Stimulated activated CD4-positive, alpha-beta T cell treated with anti-CD3 and anti-CD28 coated beads, Interleukin-15, amount 100 ng/mL, for 24 hours (primary cell): ENCODE measurements at regions not wholly inside any gene's neighbourhood (a gene's known extent, or its start where the extent isn't known, plus 50 kb on each side); places are given as distances from the start of the nearest gene placed in this dataset.
"Not testable (repeated sequence)": the region's sequence is repeated elsewhere in the genome, so short reads cannot be mapped to it uniquely, and the experiment has no call there.

ENCODE experiments used
- DNase-seq: peaks from one replicate; pipeline ENCODE4 v3.0.0-alpha.2; 2020

GRCh38 chr14:48690349-48690748 lies 895.8 kb downstream of the RPS29 start:
- no peak for DNase-seq

GRCh38 chr14:48686650-48687049 lies 899.5 kb downstream of the RPS29 start:
- no peak for DNase-seq

DNA sequence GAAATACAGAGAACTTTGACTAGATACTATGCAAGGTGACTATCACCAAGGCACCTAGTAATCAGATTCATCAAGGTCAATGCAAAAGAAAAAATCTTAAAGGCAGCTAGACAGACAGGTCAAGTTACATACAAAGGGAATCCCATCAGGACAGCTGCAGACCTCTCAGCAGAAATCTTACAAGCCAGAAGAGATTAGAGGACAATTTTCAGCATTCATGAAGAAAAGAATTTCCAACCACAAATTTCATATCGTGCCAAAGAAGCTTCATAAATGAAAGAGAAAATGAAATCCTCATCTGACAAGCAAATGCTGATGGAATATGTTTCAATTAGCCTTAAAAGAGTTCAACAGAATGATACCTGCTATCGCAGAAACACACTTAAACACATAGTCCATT lies 913.7 kb downstream of the RPS29 start:
- DNase-seq = no peak

- no peak for DNase-seq
Measured at GRCh38 chr14:48670939-48671338, 915.2 kb downstream of the RPS29 start.

GRCh38 chr14:48665077-48665784 lies 920.9 kb downstream of the RPS29 start:
- no peak for DNase-seq

- DNase-seq = no peak
Measured at GRCh38 chr14:48643241-48643640, 942.9 kb downstream of the RPS29 start.

- no peak for DNase-seq
Measured at GRCh38 chr14:48628870-48629269, 953.5 kb upstream of the MDGA2 start.

DNA sequence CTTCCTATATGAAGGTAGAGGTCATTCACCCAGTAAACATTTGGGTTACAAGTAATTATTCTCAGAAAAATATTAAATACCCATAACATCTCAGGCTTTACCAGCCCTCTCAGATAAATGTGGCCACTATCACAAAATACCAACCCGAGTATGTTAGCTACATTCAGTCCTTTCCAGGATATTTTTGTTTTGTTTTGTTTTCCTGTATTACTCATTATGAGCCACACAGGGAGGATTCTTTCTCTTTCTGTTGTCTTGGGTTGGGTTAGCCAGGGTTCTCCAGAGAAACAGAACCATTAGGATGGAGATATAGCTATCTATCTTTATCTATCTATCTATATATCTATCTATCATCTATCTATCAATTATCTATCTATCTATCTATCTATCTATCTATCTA lies 947.6 kb upstream of the MDGA2 start:
- no peak for DNase-seq

- no peak for DNase-seq
Measured at GRCh38 chr14:48618057-48618456, 942.7 kb upstream of the MDGA2 start.

GRCh38 chr14:48616931-48617330 lies 941.5 kb upstream of the MDGA2 start:
- no peak for DNase-seq

DNA sequence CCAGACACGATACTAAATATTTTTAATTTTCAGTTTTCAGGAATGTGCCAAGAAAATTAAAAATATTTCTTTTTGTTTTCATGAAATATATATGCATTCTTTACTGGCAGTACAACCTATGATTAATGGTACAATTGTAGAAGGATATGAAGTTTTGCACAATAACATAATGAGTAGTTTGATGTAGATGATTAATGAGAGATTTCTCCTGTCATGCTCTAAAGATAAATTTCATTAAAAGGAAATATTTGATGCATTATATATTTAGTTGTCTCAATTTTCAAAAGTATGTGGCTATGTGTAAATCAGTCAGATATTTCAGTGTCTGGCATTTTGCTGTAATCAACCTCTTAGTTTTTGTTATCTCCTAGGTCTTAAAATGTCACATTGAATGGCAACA lies 940.2 kb upstream of the MDGA2 start:
- DNase-seq = no peak

- DNase-seq = no peak
Measured at GRCh38 chr14:48614003-48614402, 938.6 kb upstream of the MDGA2 start.

DNA sequence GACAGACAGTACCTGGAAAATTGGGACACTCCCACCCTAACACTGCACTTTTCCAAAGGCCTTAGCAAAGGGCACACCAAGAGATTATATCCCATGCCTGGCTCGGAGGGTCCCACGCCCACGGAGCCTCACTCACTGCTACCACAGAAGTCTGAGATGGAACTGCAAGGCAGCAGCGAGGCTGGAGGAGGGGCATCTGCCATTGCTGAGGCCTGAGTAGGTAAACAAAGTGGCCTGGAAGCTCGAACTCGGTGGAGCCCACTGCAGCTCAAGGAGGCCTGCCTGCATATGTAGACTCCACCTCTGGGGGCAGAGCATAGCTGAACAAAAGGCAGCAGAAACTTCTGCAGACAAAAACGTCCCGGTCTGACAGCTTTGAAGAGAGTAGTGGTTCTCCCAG lies 931.6 kb upstream of the MDGA2 start:
- not testable (repeated sequence) for DNase-seq

DNA sequence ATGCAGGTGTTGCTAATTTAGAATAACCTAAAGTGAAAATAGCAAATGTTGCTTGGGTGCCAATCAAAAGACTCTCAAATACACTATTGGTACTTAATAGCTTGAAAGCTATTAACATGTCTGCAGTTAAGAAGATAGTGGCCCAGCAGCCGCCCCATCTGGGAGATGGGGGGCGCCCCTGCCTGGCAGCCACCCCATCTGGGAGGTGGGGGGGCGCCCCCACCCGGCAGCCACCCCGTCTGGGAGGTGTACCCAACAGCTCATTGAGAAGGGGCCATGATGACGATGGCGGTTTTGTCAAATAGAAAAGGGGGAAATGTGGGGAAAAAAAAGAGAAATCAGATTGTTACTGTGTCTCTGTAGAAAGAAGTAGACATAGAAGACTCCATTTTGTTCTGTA lies 923.1 kb upstream of the MDGA2 start:
- no peak for DNase-seq

DNA sequence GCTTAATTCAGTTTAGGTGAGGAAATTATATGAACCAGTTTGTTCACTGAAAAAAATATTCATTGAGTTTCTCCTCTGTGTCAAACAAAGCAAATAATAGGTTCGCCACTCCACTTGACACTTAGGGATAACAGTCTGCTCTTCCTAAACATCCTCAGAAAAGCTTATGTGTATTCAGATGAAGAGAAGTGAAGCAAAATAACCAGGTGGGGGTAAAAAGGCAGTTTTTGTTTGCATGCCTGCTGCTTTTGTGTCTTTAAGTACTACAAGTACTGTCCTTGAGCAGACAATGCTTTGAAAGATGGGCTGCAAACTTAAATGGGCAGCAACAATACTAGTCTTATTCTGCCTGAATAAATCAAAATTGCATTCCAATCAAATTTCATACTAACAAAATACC lies 910.7 kb upstream of the MDGA2 start:
- no peak for DNase-seq

DNA sequence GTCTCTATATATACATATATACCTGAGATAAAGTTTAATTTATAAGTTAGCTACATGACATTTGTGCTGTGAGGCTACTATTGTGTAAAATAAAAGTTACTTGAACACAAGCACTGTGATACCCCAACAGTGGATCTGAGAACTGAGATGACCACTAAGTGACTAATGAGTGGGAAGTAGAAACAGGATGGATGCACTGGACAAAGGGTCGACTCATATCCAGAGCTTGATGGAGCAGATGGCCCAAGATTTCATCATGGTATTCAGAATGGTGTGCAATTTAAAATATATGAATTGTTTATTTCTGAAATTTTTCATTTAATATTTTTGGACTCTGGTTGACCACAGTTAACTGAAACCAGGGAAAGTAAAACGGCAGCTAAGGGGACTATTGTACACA lies 908.6 kb upstream of the MDGA2 start:
- no peak for DNase-seq

GRCh38 chr14:48582938-48583337 lies 907.5 kb upstream of the MDGA2 start:
- no peak for DNase-seq

GRCh38 chr14:48580692-48581091 lies 905.3 kb upstream of the MDGA2 start:
- no peak for DNase-seq

- DNase-seq = no peak
Measured at GRCh38 chr14:48575772-48576171, 900.4 kb upstream of the MDGA2 start.

DNA sequence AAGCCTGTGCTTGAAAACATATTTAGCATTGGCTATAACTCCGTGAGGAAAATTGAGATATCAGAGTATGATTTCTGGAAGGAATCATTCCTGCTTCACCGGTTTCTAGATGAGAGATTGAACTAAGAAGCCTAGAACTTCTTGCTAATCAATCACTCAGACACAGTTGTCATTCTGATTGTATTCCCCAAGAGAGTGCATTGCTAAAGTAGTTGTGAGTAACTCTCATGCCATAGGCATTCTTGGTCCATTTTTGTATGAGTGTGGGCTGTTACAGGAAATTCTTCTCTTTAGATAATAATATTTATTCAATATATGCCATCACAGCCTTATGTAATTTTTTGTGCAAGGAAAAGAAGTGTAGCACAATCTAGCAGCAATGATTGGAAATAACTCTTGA lies 893.3 kb upstream of the MDGA2 start:
- no peak for DNase-seq

DNA sequence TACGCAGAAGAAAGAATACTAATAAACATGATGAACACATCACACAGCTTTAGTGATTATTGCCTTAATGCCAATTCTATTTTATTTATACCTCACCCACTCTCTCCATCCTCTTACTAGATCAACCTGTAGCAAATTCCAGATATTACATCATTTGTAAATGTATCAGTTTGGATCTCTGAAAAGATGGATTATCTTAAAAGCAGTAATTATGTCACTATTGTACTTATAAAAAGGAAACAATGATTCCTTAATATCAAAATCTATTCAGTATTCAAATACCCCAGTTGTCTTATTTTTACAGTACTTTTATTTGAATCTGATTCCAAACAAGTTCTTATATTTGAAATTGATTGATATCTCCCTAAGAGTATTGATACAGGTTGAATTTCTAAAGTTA lies 892.8 kb upstream of the MDGA2 start:
- DNase-seq = no peak

- DNase-seq = no peak
Measured at GRCh38 chr14:48563489-48563888, 888.1 kb upstream of the MDGA2 start.

DNA sequence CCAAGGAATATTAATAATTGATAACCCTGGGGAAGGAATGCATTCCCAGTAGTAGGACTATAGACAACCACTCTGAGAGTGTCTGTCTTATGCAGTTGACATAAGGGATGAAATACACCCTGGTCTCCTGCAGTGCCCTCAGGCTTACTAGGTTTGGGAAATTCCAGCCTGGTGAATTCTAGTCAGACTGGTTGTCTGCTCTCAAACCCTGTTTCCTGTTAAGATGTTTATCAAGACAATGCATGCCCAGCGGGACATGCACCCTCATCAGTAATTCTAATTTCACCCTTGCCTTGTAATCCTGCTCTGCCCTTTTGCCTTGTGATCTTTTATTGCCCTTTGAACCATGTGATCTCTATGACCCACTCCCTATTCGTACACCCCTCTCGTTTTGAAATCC lies 886.0 kb upstream of the MDGA2 start:
- not testable (repeated sequence) for DNase-seq

GRCh38 chr14:48560421-48560820 lies 885.0 kb upstream of the MDGA2 start:
- DNase-seq = no peak

GRCh38 chr14:48553443-48553842 lies 878.0 kb upstream of the MDGA2 start:
- DNase-seq = no peak

DNA sequence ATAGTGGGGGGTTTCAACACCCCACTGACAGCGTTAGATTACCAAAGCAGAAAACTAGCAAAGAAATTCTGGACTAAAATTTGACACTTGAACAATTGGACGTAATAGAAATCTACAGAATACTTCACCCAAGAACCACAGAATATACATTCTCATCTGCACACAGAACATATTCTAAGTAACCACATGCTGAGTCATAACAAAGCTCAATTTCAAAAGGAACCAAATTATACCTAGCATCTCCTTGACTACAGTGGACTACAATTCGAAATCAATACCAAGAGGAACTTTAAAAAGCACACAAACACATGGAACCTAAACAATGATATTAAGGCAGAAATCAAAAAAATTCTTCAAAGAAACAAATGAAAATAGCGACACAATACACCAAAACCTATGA lies 871.6 kb upstream of the MDGA2 start:
- DNase-seq = no peak
